ENCODE measurements at regions not wholly inside any gene's neighbourhood (a gene's known extent, or its start where the extent isn't known, plus 50 kb on each side); places are given as distances from the start of the nearest gene placed in this dataset.

DNA sequence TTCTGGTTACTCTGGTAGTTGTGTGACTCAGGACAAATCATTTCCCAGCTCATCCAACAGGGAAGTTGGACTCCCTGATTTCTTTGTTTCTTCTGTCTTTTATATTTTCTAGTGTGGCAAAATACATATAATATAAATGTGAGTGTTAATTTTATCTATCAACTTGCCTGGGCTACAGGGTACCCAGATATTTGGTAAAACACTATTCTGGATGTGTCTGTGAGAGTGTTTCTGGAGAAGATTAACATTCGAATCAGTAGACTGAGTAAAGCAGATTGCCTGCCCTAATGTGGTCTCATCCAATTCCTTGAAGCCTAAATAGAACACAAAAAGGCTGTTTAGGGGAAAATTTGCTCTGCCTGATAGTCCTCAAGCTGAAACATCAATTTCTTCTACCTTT lies 91.1 kb upstream of the EPCAM start (continued):
- TF ChIP-seq ZNF311 (CRISPR knock-in tag; IDR thresholded peaks at IDR 0.05): no peak
- TF ChIP-seq, protein P1, sequence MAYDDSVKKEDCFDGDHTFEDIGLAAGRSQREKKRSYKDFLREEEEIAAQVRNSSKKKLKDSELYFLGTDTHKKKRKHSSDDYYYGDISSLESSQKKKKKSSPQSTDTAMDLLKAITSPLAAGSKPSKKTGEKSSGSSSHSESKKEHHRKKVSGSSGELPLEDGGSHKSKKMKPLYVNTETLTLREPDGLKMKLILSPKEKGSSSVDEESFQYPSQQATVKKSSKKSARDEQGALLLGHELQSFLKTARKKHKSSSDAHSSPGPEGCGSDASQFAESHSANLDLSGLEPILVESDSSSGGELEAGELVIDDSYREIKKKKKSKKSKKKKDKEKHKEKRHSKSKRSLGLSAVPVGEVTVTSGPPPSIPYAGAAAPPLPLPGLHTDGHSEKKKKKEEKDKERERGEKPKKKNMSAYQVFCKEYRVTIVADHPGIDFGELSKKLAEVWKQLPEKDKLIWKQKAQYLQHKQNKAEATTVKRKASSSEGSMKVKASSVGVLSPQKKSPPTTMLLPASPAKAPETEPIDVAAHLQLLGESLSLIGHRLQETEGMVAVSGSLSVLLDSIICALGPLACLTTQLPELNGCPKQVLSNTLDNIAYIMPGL (CRISPR knock-in tag; IDR thresholded peaks at IDR 0.05): no peak
- TF ChIP-seq, protein P2, sequence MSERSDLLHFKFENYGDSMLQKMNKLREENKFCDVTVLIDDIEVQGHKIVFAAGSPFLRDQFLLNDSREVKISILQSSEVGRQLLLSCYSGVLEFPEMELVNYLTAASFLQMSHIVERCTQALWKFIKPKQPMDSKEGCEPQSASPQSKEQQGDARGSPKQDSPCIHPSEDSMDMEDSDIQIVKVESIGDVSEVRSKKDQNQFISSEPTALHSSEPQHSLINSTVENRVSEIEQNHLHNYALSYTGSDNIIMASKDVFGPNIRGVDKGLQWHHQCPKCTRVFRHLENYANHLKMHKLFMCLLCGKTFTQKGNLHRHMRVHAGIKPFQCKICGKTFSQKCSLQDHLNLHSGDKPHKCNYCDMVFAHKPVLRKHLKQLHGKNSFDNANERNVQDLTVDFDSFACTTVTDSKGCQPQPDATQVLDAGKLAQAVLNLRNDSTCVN (CRISPR knock-in tag; IDR thresholded peaks at IDR 0.05): no peak

DNA sequence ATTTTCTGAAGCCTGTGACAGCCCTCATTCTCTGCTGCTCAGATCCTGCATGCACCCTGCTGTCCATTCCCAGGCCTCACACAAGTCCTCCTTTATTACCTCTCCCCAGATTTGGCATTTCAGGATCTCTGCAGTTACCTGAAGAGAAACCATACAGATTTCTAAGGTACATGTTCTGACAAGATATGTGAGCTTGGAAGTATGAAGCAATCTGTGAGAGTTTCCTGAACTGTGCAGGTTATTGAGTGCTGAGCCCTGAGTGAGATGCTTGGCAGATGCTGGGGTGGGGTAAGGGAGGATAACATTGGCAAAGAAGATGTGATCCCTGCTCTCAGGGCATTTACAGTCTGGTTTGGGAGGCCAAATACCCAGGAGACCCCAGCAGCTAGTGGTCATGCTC lies 91.9 kb upstream of the EPCAM start:
- Histone ChIP-seq H3K4me2 (ENCODE audit: insufficient read depth, low read length) (no peak overlapping the region), H3K27ac (ENCODE audit: extremely low read depth, low read depth, low read length) (no peak overlapping the region), H2AFZ (ENCODE audit: low read depth, low read length) (no peak overlapping the region), H3K36me3 (ENCODE audit: control insufficient read depth, insufficient read depth, low read length) (no peaks in the 10 kb centered on the region), H3K27me3 (ENCODE audit: control insufficient read depth in 2 of 2, insufficient read depth in 2 of 2, low read length in 2 of 2) (0 out of 5 replicates have a peak, but pooled peaks cover 0 to 5% of the 10 kb centered on the region in 2 experiments), H3K79me2 (ENCODE audit: control insufficient read depth, insufficient read depth, low read length) (no peaks in the 10 kb centered on the region), H3K9ac (ENCODE audit: insufficient read depth in 1 of 2, low read depth in 2 of 2, low read length in 2 of 2) (no peak overlapping the region), H3K4me1 (replicated peaks in 1 of 2; ENCODE audit: control insufficient read depth in 2 of 2, insufficient read depth in 2 of 2, low read length in 2 of 2) (peaks cover 12 to 14% of the 10 kb centered on the region in 2 experiments), H3K9me3 (replicated peaks; ENCODE audit: control insufficient read depth, insufficient read depth, low read depth, low read length) (no peaks in the 10 kb centered on the region), H3K9me1 (ENCODE audit: control insufficient read depth, insufficient read depth, low read length) (no peaks in the 10 kb centered on the region), H4K20me1 (replicated peaks; ENCODE audit: control insufficient read depth, insufficient read depth, low read length) (no peaks in the 10 kb centered on the region), H3K4me3 (no peak overlapping the region)
- ChIA-PET CTCF (ENCODE audit: low intra/inter-chr PET ratio) (no interaction called here), POLR2A (interaction anchor here (0.7 to 1.7 kb wide), 7 partner anchors 8 to 258 kb away, joined by 3 to 8 read pairs (median 3); no protein-coding TSS in a partner anchor)
- in situ Hi-C loops (cut with MboI) (no loop called here), intact Hi-C loops (cut with micrococcal nuclease) (no loop called here)
- FAIRE-seq (no peak), DNase-seq (ENCODE audit: extremely low read depth in 1 of 4, low spot score in 3 of 4) (no peak), ATAC-seq (no peak)
- no TSS peak for BruUV-seq (replicated peaks)
- TF ChIP-seq IRF2 (CRISPR knock-in tag; IDR thresholded peaks at IDR 0.05) (no peak), ZFP30 (CRISPR knock-in tag; IDR thresholded peaks at IDR 0.05; ENCODE audit: borderline replicate concordance) (no peak), ZFX (CRISPR knock-in tag; IDR thresholded peaks at IDR 0.05) (no peak), FOXM1 (IDR thresholded peaks at IDR 0.05; ENCODE audit: low read depth) (no peak), FOXM1 (CRISPR knock-in tag; IDR thresholded peaks at IDR 0.05; ENCODE audit: low read depth) (no peak), TCF7 (IDR thresholded peaks at IDR 0.05; ENCODE audit: borderline replicate concordance) (no peak), PHF8 (IDR thresholded peaks at IDR 0.05; ENCODE audit: borderline replicate concordance, low read length) (no peak)
- TF ChIP-seq, protein P3, sequence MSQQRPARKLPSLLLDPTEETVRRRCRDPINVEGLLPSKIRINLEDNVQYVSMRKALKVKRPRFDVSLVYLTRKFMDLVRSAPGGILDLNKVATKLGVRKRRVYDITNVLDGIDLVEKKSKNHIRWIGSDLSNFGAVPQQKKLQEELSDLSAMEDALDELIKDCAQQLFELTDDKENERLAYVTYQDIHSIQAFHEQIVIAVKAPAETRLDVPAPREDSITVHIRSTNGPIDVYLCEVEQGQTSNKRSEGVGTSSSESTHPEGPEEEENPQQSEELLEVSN (IDR thresholded peaks at IDR 0.05; ENCODE audit: borderline replicate concordance in 1 of 2, extremely low read depth in 1 of 2, insufficient read depth in 1 of 2, insufficient read length in 1 of 2, low read depth in 1 of 2, low read length in 1 of 2, poor library complexity in 1 of 2, severe bottlenecking in 1 of 2): no peak
- TF ChIP-seq, protein P4, sequence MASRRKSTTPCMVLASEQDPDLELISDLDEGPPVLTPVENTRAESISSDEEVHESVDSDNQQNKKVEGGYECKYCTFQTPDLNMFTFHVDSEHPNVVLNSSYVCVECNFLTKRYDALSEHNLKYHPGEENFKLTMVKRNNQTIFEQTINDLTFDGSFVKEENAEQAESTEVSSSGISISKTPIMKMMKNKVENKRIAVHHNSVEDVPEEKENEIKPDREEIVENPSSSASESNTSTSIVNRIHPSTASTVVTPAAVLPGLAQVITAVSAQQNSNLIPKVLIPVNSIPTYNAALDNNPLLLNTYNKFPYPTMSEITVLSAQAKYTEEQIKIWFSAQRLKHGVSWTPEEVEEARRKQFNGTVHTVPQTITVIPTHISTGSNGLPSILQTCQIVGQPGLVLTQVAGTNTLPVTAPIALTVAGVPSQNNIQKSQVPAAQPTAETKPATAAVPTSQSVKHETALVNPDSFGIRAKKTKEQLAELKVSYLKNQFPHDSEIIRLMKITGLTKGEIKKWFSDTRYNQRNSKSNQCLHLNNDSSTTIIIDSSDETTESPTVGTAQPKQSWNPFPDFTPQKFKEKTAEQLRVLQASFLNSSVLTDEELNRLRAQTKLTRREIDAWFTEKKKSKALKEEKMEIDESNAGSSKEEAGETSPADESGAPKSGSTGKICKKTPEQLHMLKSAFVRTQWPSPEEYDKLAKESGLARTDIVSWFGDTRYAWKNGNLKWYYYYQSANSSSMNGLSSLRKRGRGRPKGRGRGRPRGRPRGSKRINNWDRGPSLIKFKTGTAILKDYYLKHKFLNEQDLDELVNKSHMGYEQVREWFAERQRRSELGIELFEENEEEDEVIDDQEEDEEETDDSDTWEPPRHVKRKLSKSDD (conservative IDR thresholded peaks at IDR 0.05; ENCODE audit: low read length): no peak
- TF ChIP-seq, protein P5, sequence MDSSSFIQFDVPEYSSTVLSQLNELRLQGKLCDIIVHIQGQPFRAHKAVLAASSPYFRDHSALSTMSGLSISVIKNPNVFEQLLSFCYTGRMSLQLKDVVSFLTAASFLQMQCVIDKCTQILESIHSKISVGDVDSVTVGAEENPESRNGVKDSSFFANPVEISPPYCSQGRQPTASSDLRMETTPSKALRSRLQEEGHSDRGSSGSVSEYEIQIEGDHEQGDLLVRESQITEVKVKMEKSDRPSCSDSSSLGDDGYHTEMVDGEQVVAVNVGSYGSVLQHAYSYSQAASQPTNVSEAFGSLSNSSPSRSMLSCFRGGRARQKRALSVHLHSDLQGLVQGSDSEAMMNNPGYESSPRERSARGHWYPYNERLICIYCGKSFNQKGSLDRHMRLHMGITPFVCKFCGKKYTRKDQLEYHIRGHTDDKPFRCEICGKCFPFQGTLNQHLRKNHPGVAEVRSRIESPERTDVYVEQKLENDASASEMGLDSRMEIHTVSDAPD (CRISPR knock-in tag; IDR thresholded peaks at IDR 0.05): no peak

Data from K562 (cell line).